ENCODE measurements at regions not wholly inside any gene's neighbourhood (a gene's known extent, or its start where the extent isn't known, plus 50 kb on each side); places are given as distances from the start of the nearest gene placed in this dataset.
"Not testable (repeated sequence)": the region's sequence is repeated elsewhere in the genome, so short reads cannot be mapped to it uniquely, and the experiment has no call there.

- intact Hi-C loops (cut with DNase I) = no loop called here
- ATAC-seq (peak; percentile 89 to 91 (median 89)), FAIRE-seq (no peak), DNase-seq (peak in 5 of 6 donors; percentile 48 to 78 (median 67))
- no peaks in the 10 kb centered on the region for H3K4me1 ChIP-seq
- peak; percentile 56 to 76 (median 64) for TF ChIP-seq CTCF (IDR thresholded peaks at IDR 0.05)
- H3K9me3 ChIP-seq = no peaks in the 10 kb centered on the region
- 46 to 48% methylated on average over 12 of the region's 12 CpGs for WGBS, 2 donors
- no peaks in the 10 kb centered on the region for H3K36me3 ChIP-seq
- no peaks in the 10 kb centered on the region for H3K27me3 ChIP-seq
- H3K27ac ChIP-seq = no peak overlapping the region
- H3K4me3 ChIP-seq = no peak overlapping the region
Measured at GRCh38 chr11:33987975-33988580, 63.5 kb upstream of the CAPRIN1 start.

- WGBS, 2 donors = 71 to 74% methylated on average over 3 of the region's 3 CpGs
- FAIRE-seq (no peak), ATAC-seq (no peak), DNase-seq (no peak)
- intact Hi-C loops (cut with DNase I) = no loop called here
- TF ChIP-seq CTCF (IDR thresholded peaks at IDR 0.05) = no peak
- H3K9me3 ChIP-seq = no peaks in the 10 kb centered on the region
- no peaks in the 10 kb centered on the region for H3K4me1 ChIP-seq
- no peak overlapping the region for H3K27ac ChIP-seq
- no peak overlapping the region for H3K4me3 ChIP-seq
- no peaks in the 10 kb centered on the region for H3K36me3 ChIP-seq
- no peaks in the 10 kb centered on the region for H3K27me3 ChIP-seq
Measured at GRCh38 chr11:33987545-33987944, 64.0 kb upstream of the CAPRIN1 start.

- FAIRE-seq; DNase-seq; intact Hi-C loops (cut with DNase I); H3K9me3 ChIP-seq; H3K36me3 ChIP-seq; H3K4me3 ChIP-seq; H3K27me3 ChIP-seq; ATAC-seq; H3K4me1 ChIP-seq; H3K27ac ChIP-seq: not testable (repeated sequence)
- 71% methylated on average over 10 to 11 of the region's 12 CpGs for WGBS, 2 donors
Measured at GRCh38 chr11:33986597-33987501, 64.7 kb upstream of the CAPRIN1 start.

GRCh38 chr11:33984682-33985389, 66.7 kb upstream of the CAPRIN1 start:
- intact Hi-C loops (cut with DNase I) = no loop called here

More at GRCh38 chr11:33984682-33985389, 66.7 kb upstream of the CAPRIN1 start:
- no peak for TF ChIP-seq CTCF (IDR thresholded peaks at IDR 0.05)
- FAIRE-seq (peak; percentile 75), DNase-seq (no peak), ATAC-seq (no peak)
- no peak overlapping the region for H3K27ac ChIP-seq
- H3K4me3 ChIP-seq = no peak overlapping the region
- H3K36me3 ChIP-seq = no peaks in the 10 kb centered on the region
- H3K9me3 ChIP-seq = no peaks in the 10 kb centered on the region
- WGBS, 2 donors = 66 to 84% methylated on average over 5 of the region's 5 CpGs
- no peaks in the 10 kb centered on the region for H3K4me1 ChIP-seq
- H3K27me3 ChIP-seq = no peaks in the 10 kb centered on the region
